ENCODE measurements at regions not wholly inside any gene's neighbourhood (a gene's known extent, or its start where the extent isn't known, plus 50 kb on each side); places are given as distances from the start of the nearest gene placed in this dataset.

GRCh38 chr5:121550989-121551388 lies 300.7 kb upstream of the FTMT start:
- no peak for TF ChIP-seq POLR2A (IDR thresholded peaks at IDR 0.05)
- TF ChIP-seq, protein P1, sequence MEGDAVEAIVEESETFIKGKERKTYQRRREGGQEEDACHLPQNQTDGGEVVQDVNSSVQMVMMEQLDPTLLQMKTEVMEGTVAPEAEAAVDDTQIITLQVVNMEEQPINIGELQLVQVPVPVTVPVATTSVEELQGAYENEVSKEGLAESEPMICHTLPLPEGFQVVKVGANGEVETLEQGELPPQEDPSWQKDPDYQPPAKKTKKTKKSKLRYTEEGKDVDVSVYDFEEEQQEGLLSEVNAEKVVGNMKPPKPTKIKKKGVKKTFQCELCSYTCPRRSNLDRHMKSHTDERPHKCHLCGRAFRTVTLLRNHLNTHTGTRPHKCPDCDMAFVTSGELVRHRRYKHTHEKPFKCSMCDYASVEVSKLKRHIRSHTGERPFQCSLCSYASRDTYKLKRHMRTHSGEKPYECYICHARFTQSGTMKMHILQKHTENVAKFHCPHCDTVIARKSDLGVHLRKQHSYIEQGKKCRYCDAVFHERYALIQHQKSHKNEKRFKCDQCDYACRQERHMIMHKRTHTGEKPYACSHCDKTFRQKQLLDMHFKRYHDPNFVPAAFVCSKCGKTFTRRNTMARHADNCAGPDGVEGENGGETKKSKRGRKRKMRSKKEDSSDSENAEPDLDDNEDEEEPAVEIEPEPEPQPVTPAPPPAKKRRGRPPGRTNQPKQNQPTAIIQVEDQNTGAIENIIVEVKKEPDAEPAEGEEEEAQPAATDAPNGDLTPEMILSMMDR (IDR thresholded peaks at IDR 0.05), result no peak

Measured in lower leg skin (tissue), 3 donors.